GM18517 (cell line): ENCODE measurements at regions not wholly inside any gene's neighbourhood (a gene's known extent, or its start where the extent isn't known, plus 50 kb on each side); places are given as distances from the start of the nearest gene placed in this dataset.
"Not testable (repeated sequence)": the region's sequence is repeated elsewhere in the genome, so short reads cannot be mapped to it uniquely, and the experiment has no call there.

Source experiments
- ATAC-seq: cut with Tn5 transposase; IDR thresholded peaks from one replicate; pipeline ENCODE4 v1.9.1; 2021; ENCODE audit warnings: mild to moderate bottlenecking, moderate library complexity; ENCODE audit not compliant: unreplicated experiment

- ATAC-seq, result no peak
These were observed 130.0 kb upstream of the FN1 start for GRCh38 chr2:215565897-215566296.

DNA sequence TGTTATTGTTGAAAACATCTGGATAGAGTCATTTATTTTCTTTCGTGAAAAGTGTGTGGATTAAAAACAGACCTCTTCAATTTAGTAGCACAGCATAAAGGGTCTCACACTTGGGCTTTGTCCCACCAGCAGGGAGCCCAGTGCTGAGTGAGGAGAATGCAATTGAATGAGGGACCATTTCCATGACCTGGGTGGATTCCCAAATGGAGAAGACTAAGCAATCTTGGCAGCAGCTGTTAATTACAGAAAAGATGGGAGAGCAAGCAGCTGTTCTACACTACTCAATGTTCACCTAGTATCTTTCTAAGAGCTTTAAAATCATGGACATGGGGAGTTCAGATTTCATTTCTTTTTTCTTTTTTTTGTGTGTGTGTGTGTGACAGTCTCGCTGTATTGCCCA lies 121.8 kb upstream of the FN1 start:
- no peak for ATAC-seq

GRCh38 chr2:215556979-215557378 lies 121.1 kb upstream of the FN1 start:
- no peak for ATAC-seq

DNA sequence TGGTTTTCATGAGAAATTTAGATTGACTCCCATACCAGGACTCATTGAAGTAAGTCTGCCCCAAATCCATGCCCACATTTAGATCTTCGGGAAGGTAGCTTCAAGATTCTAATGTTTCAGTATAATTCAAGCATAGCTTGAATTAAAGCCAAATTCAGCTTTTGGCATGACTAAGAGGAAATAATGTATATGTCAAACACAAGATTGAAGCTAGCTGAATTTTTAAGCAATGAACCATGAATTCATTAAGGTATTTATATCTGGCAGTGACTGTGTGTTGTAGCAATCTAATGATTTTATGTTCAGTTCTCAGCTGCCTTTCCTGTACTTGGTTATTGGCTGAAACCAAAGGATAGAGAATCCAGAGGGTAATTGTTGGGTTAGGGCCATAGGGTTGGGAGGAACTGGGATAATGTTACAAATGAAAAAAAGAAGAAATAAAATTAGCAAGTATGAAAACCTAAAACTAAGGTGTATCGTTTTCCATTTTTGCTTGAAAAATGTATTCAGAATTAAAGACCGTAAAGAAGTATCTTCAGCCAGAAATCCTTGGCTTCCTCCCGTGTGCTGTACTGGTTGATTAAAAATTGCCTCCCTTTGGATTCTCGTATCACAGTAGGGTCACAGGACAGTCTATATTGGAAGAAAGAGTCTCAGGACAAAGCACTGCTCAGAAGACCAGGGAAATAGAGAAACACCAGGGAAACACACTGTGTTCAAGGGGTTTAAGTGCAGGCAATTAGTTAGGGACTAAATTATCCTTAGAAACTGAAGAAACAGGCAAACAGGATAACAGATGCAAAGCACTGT lies 119.0 kb upstream of the FN1 start:
- ATAC-seq, result no peak

DNA sequence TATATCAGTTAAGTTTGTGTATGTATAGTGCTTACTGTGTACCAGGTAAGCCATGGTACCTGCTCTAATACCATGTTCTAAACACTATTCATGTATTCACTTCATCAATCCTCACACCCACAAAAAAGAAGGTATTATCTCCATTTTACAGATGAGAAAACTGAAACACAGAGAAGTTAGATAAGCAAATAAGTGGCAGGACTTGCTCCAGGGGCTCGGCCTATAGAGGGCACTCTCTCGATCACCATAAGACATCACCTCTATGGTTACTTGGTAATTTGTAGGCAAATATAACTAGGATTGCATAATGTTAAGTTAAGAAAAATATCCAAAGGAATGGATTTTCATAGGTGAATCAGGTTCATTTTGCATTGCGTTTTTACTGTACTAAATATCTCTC lies 118.1 kb upstream of the FN1 start:
- no peak for ATAC-seq

DNA sequence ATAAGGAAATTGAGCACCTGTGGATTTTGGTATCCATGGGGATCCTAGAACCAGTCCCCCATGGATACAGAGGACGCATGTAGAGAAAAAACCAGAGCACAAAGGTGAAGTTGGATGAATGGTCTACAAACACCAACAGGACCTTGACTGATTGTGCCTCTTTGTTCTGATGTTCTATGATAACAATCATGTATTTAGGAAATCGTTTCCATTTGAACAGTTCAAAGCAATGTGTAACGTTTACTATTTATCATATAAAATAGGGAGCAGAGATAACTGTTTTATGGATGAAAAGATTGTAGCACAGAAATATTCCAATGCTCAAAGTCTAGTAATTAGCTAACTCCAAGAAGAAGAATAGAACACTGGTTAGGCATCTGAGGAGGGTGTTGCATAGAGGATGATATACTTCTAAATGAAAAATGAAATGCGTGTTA lies 116.3 kb upstream of the FN1 start:
- ATAC-seq, result no peak

DNA sequence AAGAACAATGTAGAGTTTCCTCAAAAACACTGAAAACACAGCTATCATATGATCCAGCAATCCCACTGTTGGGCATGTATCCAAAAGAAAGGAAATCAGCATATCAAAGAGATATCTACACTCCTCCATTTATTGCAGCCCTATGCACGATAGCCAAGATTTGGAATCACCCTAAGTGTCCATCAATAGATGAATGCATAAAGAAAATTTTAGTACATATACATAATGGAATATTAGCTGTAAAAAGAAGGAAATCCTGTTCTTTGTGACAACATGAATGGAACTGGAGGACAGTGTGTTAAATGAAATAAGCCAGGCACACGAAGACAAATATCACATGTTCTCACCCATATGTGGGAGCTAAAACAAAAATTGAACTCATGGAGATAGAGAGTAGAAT lies 114.5 kb upstream of the FN1 start:
- no peak for ATAC-seq

DNA sequence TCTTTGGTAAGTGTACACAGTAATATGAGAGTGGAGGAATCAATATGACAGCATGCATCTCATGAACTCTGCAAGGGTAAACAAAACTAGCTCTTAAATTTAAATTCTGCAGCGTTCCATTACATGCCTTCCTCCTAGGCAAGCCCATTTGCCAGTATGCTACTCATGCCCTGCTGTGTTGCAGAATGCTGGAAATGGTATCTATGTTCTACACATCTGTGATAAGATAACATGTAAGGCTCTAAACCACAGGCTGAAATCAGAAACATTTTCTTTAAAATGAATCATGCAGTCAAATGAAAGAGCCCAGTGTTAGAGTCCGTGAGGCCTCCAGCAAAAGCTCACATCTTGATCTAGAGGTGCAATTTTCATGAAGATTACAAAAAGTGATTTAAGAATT lies 112.8 kb upstream of the FN1 start:
- ATAC-seq, result no peak

DNA sequence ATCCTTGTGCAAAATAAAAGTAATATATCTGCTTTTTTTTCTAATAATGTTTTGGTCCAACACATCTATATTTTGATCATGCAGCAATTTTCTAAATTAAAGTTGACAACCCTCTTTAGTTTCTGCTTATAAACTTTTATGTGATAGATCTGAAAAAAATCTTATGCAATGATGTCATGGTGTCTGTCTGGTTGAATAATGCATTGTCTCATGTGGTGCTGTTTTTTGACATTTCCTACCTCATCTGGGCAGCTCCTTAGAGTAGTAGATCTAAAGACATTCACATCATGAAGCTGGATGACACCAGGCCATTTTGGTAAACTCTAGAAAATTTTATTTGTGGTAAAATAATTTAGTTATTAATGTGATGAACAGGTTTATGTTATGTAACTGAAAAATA lies 106.8 kb upstream of the FN1 start:
- ATAC-seq, result no peak

DNA sequence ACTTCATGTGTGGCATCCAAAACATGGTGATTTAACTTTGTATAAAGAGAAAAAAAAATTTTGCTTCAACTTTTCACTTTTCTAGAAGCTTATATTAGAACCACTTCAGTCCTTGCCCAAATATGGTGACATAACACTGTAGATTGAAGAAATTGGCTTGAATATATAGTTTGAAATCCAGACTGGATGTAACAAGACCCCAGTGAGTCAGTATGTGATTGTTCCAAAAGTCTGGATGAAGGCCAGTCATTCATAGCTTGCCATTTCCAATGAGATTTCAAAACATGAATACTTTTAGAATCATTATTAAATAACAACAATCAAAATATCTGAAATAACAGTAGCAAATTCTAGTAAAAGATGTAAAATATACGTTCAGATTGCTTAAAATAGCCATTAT lies 104.8 kb upstream of the FN1 start:
- no peak for ATAC-seq

- ATAC-seq, result no peak
These were observed 101.7 kb upstream of the FN1 start for GRCh38 chr2:215537611-215538010.

DNA sequence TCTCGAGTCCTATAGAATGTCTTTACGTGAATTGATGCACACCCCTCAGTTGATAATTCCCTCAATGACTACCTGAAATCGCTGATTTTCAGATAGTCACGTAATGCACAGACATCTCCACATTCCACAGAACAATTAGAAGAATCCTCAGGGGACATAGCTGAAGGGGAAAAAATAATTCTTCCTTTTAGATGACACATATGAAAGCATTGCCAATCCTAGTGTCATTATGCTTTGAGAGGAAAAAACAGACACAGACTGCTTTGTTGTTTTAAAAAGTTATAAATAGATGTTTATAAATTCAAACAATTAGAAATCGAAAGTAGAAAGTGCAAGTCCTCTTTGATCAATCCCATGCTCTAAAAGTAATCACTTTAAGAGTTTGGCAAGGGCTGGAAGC lies 100.6 kb upstream of the FN1 start:
- no peak for ATAC-seq

GRCh38 chr2:215535741-215536140 lies 99.9 kb upstream of the FN1 start:
- ATAC-seq, result no peak

DNA sequence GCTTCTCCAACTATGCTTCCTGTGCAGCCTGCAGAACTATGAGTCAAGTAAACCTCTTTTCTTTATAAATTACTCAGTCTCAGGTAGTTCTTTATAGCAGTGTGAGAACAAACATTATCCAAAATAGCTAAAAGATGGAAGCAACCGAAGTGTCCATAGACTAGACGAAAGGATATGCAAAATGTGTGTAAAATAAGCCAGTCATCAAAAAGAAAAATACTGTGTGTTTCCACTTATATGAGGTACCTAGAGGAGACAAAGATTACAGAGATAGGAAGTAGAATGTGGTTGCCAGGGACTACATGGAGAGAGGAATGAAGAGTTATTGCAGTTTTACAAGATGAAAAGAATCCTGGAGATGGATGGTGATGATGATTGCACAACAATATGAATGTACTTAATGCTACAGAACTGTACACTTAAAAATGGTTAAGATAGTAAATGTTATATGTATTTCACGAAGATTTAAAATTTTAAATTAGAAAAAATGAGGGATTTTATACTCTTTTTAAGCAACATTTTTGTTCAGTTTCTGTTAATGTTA lies 99.3 kb upstream of the FN1 start:
- ATAC-seq, result no peak

DNA sequence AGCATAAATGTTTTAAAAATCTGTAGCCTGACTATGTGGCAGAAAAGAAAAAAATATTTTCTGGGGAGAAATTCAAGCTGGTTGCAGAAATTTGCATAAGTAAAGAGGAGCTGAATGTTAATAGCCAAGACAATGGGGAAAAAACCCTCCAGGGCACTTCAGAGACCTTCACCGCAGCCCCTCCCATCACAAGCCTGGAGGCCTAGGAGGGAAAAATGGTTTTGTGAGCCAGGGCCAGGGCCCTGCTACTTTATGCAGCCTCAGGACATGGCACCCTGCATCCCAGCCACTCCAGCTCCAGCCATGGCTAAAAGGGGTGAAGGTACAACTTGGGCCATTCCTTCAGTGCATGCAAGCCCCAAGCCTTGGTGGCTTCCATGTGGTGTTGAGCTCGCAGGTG lies 97.8 kb upstream of the FN1 start:
- not testable (repeated sequence) for ATAC-seq

GRCh38 chr2:215532844-215533243 lies 97.0 kb upstream of the FN1 start:
- no peak for ATAC-seq

DNA sequence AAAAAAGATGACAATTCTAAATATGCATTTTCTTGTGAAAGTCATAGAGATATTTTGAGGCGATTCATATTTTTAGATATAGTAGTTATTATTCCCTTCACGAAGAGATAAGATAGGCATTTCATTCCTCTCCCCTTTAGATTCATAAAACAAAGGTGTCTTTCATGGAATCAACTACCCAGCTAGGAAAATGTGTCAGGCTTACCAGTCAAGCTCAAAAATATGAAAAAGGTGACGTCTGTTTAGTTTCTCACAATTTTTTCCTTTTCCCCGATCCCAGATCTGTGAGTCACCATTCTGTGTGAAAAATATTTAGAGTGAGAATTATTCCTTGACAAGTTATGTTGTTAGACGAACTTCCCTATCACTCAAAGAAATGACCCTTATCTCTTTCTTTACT lies 95.4 kb upstream of the FN1 start:
- no peak for ATAC-seq

DNA sequence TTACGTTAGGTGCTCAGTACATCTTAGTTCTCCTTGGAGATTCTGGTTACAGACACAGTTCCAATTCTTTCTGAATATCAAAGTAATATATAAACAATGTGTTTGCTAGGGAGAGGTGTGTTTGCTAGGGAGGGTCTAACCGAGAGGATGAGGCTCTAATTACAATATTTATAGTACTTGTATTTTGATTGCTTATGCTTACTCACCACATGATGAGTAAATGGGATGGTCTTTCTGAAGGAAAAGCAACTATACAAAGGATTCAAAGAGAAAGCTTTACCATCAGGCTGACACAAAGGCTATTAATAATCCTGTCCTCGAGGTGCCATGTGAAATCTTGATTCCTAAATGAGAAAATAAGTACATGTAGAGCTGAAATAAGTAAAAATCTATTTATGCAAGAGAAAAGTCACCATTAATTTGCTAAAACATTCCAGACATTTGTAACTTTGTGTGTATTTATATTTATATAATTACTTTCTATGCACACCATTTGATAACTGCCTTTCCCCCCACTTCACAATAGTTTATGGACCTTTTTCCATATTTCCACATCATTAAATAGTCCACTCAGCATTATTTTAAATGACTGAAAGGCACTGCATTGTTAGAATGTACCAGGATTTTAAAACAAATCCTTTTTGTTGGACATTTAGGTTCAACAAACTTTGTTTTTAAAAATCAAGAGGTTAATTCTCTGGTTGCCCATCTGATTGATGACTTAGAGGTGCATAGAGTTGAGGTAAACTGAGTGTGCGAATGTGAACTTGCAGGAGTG lies 94.5 kb upstream of the FN1 start:
- ATAC-seq, result no peak

DNA sequence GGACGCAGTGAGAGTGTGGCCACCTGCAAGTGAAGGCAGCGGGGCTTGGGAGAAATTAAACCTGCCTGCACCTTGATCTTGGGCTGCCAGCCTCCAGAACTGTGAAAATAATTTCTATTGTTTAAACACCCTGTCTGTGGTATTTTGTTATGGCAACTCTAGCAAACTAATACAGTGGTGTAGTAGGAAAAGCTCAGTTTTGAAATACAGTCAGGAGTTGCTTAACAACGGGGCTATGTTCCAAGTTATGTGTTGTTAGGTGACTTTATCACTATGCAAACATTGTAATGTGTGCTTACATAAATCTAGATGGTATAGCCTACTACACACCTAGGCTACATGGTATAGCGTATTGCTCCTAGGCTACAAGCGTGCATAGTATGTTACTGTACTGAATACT lies 93.4 kb upstream of the FN1 start:
- ATAC-seq, result no peak

DNA sequence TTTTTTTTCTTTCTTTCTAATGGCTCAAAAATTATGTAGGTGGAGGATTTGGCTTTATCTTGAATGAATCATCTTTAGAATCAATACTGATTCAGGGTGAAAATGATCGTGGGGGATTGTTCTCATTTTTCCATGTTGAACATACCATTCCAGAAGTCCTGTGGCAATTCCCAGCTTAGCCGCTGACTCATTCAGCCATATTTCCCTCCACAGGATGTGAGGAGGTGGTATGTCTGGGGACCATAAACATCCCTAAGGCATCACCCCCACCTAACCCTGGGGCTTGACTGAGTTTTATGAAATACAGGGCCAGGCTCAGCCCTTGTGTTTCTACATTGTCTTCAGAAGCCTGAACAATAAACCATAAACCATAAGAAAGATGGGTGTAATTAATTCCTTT lies 92.7 kb upstream of the FN1 start:
- no peak for ATAC-seq

DNA sequence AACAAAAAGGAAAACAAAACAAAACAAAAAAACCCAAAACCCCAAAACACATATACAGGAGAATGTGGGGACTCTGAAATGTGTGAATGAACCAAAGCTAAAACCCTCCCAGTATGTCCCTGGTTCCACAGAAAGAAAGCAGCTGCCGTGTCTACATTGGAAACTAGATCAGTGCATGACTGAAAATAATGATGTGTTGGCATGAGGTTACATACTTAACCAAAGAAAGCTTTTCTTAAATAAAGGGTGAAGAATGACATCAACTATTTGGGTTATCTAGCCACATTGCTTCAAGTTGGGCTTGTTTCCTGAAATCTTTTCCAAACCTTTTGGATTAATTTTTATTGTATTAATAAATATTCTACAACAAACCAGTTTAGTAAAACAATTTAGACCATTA lies 91.9 kb upstream of the FN1 start:
- no peak for ATAC-seq

- no peak for ATAC-seq
These were observed 90.5 kb upstream of the FN1 start for GRCh38 chr2:215526341-215526740.
